GM12872 (cell line): ENCODE measurements at regions not wholly inside any gene's neighbourhood (a gene's known extent, or its start where the extent isn't known, plus 50 kb on each side); places are given as distances from the start of the nearest gene placed in this dataset.

ENCODE experiments used
- TF ChIP-seq, protein P1 (sequence below): IDR thresholded peaks from 3 replicates; pipeline ENCODE4 v1.5.1; 2011; ENCODE audit warnings: low read depth, mild to moderate bottlenecking, low read length, moderate library complexity; ENCODE audit not compliant: insufficient read depth

DNA sequence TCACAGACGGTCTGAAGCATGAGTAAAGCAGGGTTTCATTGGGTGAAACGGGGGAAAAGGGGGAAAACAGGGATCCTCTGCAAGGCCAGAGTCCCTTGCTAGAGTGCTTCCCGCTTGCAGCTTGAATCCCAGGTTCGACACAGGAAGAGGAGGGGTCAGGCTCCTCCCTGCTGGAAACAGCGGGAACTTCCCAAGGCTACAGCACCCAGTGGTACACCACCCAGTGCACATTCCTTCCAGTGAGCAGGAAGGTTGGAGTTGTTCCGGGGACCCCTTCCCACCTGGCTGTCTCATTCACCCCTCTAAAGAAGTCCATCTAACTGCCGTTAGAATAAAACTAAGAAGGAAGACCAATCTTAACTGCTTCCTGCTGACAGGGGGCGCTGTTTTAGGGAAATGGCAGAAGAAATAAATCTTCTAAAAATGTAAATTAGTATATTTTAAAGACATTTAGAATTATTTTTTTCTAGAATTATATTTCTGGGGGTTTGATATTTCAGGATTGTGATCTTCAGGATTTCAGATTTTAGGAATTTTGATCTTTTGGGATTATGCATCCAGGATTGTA lies 230.9 kb downstream of the RBM43 start:
- TF ChIP-seq, protein P1, sequence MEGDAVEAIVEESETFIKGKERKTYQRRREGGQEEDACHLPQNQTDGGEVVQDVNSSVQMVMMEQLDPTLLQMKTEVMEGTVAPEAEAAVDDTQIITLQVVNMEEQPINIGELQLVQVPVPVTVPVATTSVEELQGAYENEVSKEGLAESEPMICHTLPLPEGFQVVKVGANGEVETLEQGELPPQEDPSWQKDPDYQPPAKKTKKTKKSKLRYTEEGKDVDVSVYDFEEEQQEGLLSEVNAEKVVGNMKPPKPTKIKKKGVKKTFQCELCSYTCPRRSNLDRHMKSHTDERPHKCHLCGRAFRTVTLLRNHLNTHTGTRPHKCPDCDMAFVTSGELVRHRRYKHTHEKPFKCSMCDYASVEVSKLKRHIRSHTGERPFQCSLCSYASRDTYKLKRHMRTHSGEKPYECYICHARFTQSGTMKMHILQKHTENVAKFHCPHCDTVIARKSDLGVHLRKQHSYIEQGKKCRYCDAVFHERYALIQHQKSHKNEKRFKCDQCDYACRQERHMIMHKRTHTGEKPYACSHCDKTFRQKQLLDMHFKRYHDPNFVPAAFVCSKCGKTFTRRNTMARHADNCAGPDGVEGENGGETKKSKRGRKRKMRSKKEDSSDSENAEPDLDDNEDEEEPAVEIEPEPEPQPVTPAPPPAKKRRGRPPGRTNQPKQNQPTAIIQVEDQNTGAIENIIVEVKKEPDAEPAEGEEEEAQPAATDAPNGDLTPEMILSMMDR, result no peak; the same call in 2 of the 3 replicates

DNA sequence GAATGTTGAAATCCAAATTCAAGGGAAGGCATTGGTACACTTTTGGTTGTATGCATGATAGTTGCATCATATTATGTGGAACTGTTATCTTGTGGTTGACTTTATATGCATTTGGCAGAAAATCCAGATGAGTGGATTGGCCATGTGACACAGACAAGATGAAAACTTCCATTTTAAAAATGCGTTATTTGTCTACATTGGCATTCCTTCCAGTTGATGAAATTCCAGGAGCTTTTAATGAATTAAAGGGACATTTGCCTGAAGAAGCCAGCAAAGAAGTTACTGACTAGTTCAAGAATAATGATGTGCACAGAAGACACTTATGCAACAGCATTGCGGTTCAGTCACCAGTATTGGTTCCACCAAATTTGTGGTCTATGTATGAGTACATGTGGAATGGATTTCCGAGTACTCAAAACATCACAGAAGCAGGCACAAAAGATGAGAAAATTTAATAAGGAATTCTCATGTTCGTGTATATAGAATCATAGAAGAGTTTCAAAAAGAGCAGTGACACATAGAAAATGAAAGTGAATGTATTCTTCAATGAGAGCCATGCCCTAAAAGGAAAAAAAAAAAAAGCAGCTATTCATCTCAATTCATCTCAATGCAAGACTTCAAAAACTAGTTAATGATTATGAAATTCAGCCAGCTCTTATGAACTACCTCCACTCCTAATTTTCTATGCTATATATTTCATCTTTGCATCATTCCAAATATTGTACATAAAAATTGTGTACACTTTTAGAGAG lies 232.1 kb downstream of the RBM43 start:
- TF ChIP-seq, protein P1, result no peak

DNA sequence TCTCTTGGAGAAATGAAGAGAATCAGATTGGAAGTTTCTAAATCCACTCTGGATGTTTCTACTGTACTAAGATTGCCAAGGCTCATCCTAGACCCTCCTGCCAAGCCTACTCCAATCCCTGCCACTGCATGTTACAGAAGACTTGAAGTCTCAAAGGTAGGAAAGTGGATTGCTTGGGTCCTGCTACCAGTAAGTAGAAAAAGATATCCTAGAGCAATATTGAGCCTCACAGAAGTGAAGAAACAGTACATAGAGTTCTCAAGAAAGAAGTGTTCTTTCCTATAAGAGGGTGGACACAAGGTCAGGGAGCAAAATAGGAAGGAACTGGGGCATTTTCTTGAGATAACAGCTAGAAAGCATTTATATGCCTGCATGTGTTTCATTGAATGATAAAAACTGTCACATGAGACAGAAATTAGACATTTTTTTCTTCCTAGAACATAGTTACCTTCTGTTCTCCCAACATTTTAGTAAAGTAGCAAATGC lies 232.9 kb downstream of the RBM43 start:
- TF ChIP-seq, protein P1, result no peak

DNA sequence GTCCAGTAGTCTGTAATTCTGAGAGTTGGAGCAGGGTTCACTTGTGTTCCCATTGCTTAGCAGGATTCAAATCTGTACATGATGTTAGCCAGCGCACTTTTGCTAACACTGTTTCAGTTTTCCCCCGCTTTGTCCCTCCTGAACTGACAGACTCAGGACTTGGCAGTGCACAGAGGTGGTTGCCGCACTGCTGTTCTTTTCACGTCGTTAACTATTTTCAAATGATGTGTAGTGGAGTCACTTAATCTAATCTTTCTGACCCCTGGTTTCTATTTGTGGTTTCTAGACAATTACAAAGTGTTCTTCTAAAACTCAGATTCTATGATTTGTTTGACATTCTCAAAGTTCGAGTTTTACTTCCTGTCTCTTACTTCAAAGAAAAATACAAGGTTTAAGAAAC lies 234.5 kb downstream of the RBM43 start:
- TF ChIP-seq, protein P1, result no peak

DNA sequence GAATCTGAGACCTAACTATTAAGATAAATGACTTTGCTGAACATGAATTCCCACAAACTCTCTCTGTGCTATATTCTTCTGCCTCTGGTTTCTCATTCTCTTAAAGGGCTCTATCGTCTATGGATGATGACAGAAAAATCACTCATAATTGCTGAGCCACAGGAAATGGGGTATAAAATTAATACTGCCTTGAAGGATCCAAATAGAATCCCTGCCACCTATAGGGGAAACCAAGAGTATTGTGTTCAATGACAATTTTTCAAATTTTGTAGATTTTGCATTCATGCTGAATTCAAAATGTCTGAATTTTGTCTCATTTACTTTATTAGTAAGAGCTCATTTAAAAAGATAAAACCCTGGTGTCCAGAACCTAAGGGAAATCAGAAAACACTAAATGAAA lies 235.8 kb downstream of the RBM43 start:
- TF ChIP-seq, protein P1, result no peak

DNA sequence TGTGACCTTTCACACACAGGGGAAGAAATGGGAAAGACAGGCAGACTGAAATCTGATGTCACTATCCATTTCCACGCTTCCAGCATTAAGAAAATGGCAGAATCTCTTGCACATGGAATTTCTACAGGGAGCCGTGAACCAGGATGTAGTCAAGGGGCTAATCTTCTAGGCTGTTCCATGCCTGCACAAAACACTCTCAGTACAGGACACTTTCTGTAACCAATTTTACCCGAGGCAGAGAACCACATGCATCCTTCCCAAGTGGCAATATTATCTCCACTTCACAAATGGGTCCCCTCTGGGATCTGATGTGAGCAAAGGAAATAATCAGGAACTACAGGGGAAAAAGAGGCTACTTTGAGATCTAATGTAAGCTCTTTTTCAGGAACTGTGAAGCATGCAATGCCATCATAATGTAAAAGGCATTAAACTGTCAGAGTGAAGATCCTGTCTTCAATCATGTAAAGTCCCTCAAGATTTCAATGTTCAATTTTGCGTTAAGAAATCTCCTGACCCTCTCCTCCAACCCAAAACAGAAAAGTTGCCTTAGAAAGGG lies 236.9 kb downstream of the RBM43 start:
- TF ChIP-seq, protein P1, result no peak

DNA sequence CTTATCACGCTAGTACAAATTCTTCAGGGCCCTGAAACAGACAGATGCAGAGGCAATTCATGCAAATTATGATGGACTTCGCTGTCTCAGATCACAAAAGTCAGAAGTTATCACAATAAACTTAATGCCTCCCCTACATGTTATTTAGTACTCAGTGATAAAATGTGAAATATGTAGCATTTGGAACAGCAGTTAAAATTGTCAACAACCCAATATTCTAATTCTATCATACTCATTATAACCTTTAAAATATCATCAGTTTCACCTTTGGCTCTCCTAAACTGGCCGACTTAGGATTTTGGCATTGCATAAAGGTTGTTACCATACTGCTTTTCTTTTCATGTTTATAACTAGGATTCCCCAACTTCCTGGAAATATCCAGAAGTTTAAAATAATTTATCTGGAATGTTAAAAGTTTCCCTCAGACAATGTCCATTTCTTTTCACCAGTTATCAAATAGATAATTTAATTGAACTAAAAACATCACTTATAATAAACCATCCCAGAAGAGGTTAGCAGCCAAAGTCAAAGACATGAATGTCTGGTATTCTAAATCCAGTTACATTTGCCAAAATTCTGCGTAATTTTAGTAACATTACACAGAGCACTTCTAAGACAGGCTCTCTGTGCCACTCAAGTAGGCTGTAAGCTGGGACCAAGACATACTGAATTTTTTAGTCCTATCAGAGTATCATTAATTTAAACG lies 239.8 kb downstream of the RBM43 start:
- TF ChIP-seq, protein P1, result no peak
